SU-DHL-6 (cell line): ENCODE measurements at regions not wholly inside any gene's neighbourhood (a gene's known extent, or its start where the extent isn't known, plus 50 kb on each side); places are given as distances from the start of the nearest gene placed in this dataset.

Source experiments
- EZH2phosphoT487 ChIP-seq: fragments of 200-600 bp; sonication (generic), shearing (Covaris generic); conservative IDR thresholded peaks from 2 replicates; pipeline ENCODE4 v1.6.1; 2018; ENCODE audit warnings: mild to moderate bottlenecking, antibody characterized with exemption, low read length, moderate library complexity, mixed read lengths
- TF ChIP-seq, protein P1 (sequence below): fragments of 200-600 bp; sonication (generic); IDR thresholded peaks from one replicate; pipeline ENCODE4 v1.5.1; 2017; ENCODE audit warnings: antibody characterized with exemption, mild to moderate bottlenecking, low read length, moderate library complexity; ENCODE audit not compliant: insufficient read depth, poor library complexity, severe bottlenecking

DNA sequence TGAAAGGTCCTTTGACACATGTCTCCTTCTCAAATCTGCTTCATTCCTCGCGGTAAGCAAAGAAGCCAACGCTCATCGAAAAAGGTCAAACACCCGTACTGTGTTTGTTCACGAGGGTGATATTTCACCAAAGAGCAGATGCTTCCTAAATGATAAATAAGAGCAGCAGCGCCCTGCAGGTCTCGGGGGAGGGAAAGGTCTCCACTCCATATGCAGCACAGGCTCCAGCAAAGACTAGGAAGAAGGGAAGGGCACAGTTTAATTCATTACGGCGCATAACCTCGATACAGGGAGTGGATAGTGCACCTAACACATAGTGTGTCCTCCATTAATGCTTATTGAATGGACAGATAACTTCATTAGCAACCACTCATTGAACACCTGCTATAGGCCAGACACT, 593.3 kb downstream of the CDK5RAP2 start:
- TF ChIP-seq, protein P1, sequence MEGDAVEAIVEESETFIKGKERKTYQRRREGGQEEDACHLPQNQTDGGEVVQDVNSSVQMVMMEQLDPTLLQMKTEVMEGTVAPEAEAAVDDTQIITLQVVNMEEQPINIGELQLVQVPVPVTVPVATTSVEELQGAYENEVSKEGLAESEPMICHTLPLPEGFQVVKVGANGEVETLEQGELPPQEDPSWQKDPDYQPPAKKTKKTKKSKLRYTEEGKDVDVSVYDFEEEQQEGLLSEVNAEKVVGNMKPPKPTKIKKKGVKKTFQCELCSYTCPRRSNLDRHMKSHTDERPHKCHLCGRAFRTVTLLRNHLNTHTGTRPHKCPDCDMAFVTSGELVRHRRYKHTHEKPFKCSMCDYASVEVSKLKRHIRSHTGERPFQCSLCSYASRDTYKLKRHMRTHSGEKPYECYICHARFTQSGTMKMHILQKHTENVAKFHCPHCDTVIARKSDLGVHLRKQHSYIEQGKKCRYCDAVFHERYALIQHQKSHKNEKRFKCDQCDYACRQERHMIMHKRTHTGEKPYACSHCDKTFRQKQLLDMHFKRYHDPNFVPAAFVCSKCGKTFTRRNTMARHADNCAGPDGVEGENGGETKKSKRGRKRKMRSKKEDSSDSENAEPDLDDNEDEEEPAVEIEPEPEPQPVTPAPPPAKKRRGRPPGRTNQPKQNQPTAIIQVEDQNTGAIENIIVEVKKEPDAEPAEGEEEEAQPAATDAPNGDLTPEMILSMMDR, result no peak
- no peak for TF ChIP-seq EZH2phosphoT487
